Cardiac muscle cell (in vitro differentiated cells and primary cell): ENCODE measurements at regions not wholly inside any gene's neighbourhood (a gene's known extent, or its start where the extent isn't known, plus 50 kb on each side); places are given as distances from the start of the nearest gene placed in this dataset.

ENCODE experiments used
- DNase-seq, 2 donors: peaks; one replicate each; pipeline versions ENCODE4 v3.0.0 to v3.0.0-alpha.2; 2010 to 2017; ENCODE audit warnings: low read depth in 1 of 2, low spot score in 1 of 2
- H3K27ac ChIP-seq: fragments of 200-600 bp; sonication (generic); 2 replicates; pipeline ENCODE4 v1.5.1; 2016
- H3K27me3 ChIP-seq: fragments of 200-600 bp; sonication (generic); 2 replicates; pipeline ENCODE4 v1.6.0; 2016; ENCODE audit warnings: control low read depth
- H3K36me3 ChIP-seq: fragments of 200-600 bp; sonication (generic); 2 replicates; pipeline ENCODE4 v1.5.1; 2016; ENCODE audit warnings: control low read depth
- H3K4me1 ChIP-seq: fragments of 200-600 bp; sonication (generic); 2 replicates; pipeline ENCODE4 v1.8.1; 2017; ENCODE audit warnings: low read depth, mild to moderate bottlenecking, mixed run types
- H3K4me3 ChIP-seq: fragments of 200-600 bp; sonication (generic); 2 replicates; pipeline ENCODE4 v1.5.1; 2016; ENCODE audit warnings: mild to moderate bottlenecking
- H3K9me3 ChIP-seq: fragments of 200-600 bp; sonication (generic); 2 replicates; pipeline ENCODE4 v1.5.1; 2017; ENCODE audit warnings: low read depth, mild to moderate bottlenecking, control low read depth
- CTCF ChIP-seq: IDR thresholded peaks from 2 replicates; pipeline ENCODE4 v1.5.1; 2012; ENCODE audit warnings: low read depth, mild to moderate bottlenecking, low read length

- DNase-seq, result no peak
- no peak for TF ChIP-seq CTCF
- H3K4me1 ChIP-seq, result no peaks in the 10 kb centered on the region
- no peak overlapping the region for H3K27ac ChIP-seq
- no peak overlapping the region for H3K4me3 ChIP-seq
- H3K9me3 ChIP-seq, result no peaks in the 10 kb centered on the region
- H3K27me3 ChIP-seq, result peaks cover 24% of the 10 kb centered on the region
- no peaks in the 10 kb centered on the region for H3K36me3 ChIP-seq
Observed at GRCh38 chr20:63134201-63134612, 81.7 kb downstream of the YTHDF1 start.

- no peak overlapping the region for H3K27ac ChIP-seq
- H3K36me3 ChIP-seq, result no peaks in the 10 kb centered on the region
- no peak for DNase-seq
- H3K4me1 ChIP-seq, result no peaks in the 10 kb centered on the region
- H3K9me3 ChIP-seq, result no peaks in the 10 kb centered on the region
- H3K27me3 ChIP-seq, result peaks cover 30% of the 10 kb centered on the region
- no peak overlapping the region for H3K4me3 ChIP-seq
- TF ChIP-seq CTCF, result no peak
Observed at GRCh38 chr20:63133481-63134091, 82.3 kb downstream of the YTHDF1 start.

- Histone ChIP-seq H3K27me3 (peaks cover 37% of the 10 kb centered on the region), H3K9me3 (no peaks in the 10 kb centered on the region), H3K36me3 (no peaks in the 10 kb centered on the region), H3K4me1 (no peaks in the 10 kb centered on the region), H3K4me3 (no peak overlapping the region), H3K27ac (no peak overlapping the region)
- TF ChIP-seq CTCF, result no peak
- DNase-seq, result no peak
Observed at GRCh38 chr20:63132715-63133471, 83.0 kb downstream of the YTHDF1 start.

- Histone ChIP-seq H3K36me3 (no peaks in the 10 kb centered on the region), H3K9me3 (no peaks in the 10 kb centered on the region), H3K4me3 (no peak overlapping the region), H3K4me1 (no peaks in the 10 kb centered on the region), H3K27ac (no peak overlapping the region), H3K27me3 (peaks cover 42% of the 10 kb centered on the region)
- no peak for TF ChIP-seq CTCF
- DNase-seq, result no peak
Observed at GRCh38 chr20:63132131-63132714, 83.7 kb downstream of the YTHDF1 start.

GRCh38 chr20:63130658-63131577 lies 85.0 kb downstream of the YTHDF1 start:
- Histone ChIP-seq H3K27me3 (peaks cover 54% of the 10 kb centered on the region), H3K9me3 (no peaks in the 10 kb centered on the region), H3K4me3 (no peak overlapping the region), H3K4me1 (no peaks in the 10 kb centered on the region), H3K36me3 (no peaks in the 10 kb centered on the region), H3K27ac (no peak overlapping the region)
- TF ChIP-seq CTCF, result no peak
- DNase-seq, result no peak
